ENCODE measurements at regions not wholly inside any gene's neighbourhood (a gene's known extent, or its start where the extent isn't known, plus 50 kb on each side); places are given as distances from the start of the nearest gene placed in this dataset.

DNA sequence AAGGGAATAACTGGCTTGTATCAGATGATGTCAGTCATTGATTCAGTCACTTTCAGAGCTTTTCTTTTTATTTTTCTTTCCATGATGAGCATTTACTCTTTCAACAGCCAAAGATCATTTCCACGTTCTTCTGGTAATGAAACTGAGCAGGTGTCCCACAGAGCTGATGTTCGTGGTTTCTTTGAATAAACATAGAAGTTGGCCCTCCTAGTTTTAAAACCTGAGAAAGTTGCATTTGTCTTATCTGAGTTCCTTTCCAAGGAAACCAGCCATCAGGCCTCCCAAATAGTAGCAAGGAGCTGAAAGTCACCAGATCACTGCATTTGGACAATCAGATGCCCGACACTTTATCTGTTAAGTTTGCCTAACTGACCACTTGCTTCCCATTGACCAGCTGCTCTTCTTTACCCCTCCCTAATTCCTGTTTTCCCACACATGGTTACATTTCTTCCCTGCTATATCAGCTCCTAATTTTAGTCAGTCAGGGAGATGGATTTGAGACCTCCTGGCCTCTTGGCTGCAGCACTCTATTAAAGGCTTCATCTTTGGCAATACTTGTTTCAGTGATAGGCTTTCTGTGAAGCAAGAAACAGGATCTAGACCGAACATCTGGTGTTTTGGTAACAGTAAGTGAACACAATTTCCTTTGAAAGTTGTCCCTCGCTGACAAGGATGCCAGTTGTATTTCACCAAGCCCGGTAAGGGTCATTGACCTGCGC is 420.8 kb downstream of the CHSY3 start (continued):
- TF ChIP-seq, protein P1, sequence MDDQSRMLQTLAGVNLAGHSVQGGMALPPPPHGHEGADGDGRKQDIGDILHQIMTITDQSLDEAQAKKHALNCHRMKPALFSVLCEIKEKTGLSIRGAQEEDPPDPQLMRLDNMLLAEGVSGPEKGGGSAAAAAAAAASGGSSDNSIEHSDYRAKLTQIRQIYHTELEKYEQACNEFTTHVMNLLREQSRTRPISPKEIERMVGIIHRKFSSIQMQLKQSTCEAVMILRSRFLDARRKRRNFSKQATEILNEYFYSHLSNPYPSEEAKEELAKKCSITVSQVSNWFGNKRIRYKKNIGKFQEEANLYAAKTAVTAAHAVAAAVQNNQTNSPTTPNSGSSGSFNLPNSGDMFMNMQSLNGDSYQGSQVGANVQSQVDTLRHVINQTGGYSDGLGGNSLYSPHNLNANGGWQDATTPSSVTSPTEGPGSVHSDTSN (IDR thresholded peaks at IDR 0.05; ENCODE audit: insufficient replicate concordance, low read depth, low read length): no peak
- TF ChIP-seq RUNX3 (IDR thresholded peaks at IDR 0.05; ENCODE audit: low read length): peak; percentile 20; the same call in 1 of the 2 replicates
- 0 out of 2 replicates have a peak, but pooled peaks have one; percentile 11 for TF ChIP-seq ATF7 (IDR thresholded peaks at IDR 0.05; ENCODE audit: low read depth)
- TF ChIP-seq, protein P2, sequence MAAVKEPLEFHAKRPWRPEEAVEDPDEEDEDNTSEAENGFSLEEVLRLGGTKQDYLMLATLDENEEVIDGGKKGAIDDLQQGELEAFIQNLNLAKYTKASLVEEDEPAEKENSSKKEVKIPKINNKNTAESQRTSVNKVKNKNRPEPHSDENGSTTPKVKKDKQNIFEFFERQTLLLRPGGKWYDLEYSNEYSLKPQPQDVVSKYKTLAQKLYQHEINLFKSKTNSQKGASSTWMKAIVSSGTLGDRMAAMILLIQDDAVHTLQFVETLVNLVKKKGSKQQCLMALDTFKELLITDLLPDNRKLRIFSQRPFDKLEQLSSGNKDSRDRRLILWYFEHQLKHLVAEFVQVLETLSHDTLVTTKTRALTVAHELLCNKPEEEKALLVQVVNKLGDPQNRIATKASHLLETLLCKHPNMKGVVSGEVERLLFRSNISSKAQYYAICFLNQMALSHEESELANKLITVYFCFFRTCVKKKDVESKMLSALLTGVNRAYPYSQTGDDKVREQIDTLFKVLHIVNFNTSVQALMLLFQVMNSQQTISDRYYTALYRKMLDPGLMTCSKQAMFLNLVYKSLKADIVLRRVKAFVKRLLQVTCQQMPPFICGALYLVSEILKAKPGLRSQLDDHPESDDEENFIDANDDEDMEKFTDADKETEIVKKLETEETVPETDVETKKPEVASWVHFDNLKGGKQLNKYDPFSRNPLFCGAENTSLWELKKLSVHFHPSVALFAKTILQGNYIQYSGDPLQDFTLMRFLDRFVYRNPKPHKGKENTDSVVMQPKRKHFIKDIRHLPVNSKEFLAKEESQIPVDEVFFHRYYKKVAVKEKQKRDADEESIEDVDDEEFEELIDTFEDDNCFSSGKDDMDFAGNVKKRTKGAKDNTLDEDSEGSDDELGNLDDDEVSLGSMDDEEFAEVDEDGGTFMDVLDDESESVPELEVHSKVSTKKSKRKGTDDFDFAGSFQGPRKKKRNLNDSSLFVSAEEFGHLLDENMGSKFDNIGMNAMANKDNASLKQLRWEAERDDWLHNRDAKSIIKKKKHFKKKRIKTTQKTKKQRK (IDR thresholded peaks at IDR 0.05; ENCODE audit: low read depth, low read length): peak; percentile 51; the same call in 1 of the 2 replicates
- TF ChIP-seq ZNF24 (IDR thresholded peaks at IDR 0.05): 0 out of 2 replicates have a peak, but pooled peaks have one; percentile 3

DNA sequence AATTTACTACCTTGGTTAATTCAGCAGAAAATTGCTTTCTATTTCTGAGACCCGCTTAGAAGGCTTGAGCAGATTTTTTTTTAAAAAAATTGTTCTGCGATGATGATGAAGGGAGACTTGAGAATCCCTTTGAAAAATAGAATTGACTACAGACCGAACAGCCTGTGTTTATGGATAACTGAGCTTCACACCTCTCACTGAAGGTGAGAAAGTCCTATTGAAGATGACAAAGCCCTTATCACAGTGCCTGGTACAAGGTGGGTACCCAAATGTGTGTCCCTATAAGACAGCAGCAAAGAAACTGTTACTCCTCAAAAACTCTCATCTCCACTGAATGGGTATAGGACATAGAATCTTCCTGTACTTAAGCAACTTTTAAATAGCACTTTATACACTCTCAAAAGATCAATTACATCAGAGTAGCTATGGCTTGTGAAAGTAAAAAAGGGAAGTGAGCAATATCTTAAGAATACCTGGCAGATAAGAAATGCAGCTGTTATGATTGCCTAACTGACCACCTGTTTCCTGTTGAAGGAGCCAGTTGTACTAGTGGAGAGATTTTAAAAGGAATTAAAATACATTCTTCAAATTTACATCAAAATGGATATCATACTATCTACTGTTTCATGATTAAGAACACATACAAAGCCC is 419.7 kb downstream of the CHSY3 start:
- Histone ChIP-seq H3K36me3 (ENCODE audit: control insufficient read depth in 2 of 2, insufficient read depth in 2 of 2, low read length in 1 of 2) (no peaks in the 10 kb centered on the region), H3K4me1 (ENCODE audit: control insufficient read depth, insufficient read depth, low read length) (peaks cover 14% of the 10 kb centered on the region), H4K20me1 (ENCODE audit: control insufficient read depth, insufficient read depth) (no peaks in the 10 kb centered on the region), H3K27me3 (replicated peaks in 1 of 2; ENCODE audit: control insufficient read depth in 2 of 2, insufficient read depth in 2 of 2, low read length in 1 of 2) (no peaks in the 10 kb centered on the region), H3K4me3 (no peak overlapping the region), H3K9me3 (replicated peaks; ENCODE audit: control insufficient read depth, insufficient read depth, low read length) (peaks cover 14% of the 10 kb centered on the region), H3K4me2 (ENCODE audit: control insufficient read depth, insufficient read depth) (peak overlapping the region; percentile 82), H3K27ac (ENCODE audit: control insufficient read depth, insufficient read depth) (peak overlapping the region; percentile 70), H3K9ac (ENCODE audit: control insufficient read depth, insufficient read depth, low read length) (no peak overlapping the region), H3K79me2 (ENCODE audit: control insufficient read depth, insufficient read depth, low read length) (no peaks in the 10 kb centered on the region), H2AFZ (ENCODE audit: control insufficient read depth, low read depth, low read length) (peak overlapping the region; percentile 6; the same call in 1 of the 2 replicates)
- ChIA-PET POLR2A (interaction anchor here (0.6 kb wide), 1 partner anchor 12 kb away, joined by 6 read pairs; no protein-coding TSS in a partner anchor), CTCF (interaction anchor here (0.5 kb wide), 1 partner anchor 1094 kb away, joined by 3 read pairs; no protein-coding TSS in a partner anchor), RAD21 (ENCODE audit: unreplicated experiment) (no interaction called here), SMC1A (ENCODE audit: uncharacterized antibody, unreplicated experiment) (interaction anchor here (0.6 to 1.3 kb wide), 3 partner anchors 9 to 68 kb away, joined by 3 to 5 read pairs (median 3); no protein-coding TSS in a partner anchor)
- BruUV-seq (replicated peaks): no TSS peak
- in situ Hi-C loops (cut with MboI) (no loop called here), intact Hi-C loops (cut with micrococcal nuclease; ENCODE audit: unreplicated experiment) (loop anchor here (5.0 kb wide), 1 partner anchor 1058 kb away; no protein-coding TSS in a partner anchor)
- WGBS (ENCODE audit: insufficient coverage, insufficient replicate concordance, low lambda C conversion rate, missing lambda C conversion rate): 77% methylated on average over 3 of the region's 3 CpGs
- peak; percentile 72 for DNase-seq (ENCODE audit: low read depth, low spot score)
- peak; percentile 100 for FAIRE-seq
- ATAC-seq: peak; percentile 98
- TF ChIP-seq MTA2 (IDR thresholded peaks at IDR 0.05; ENCODE audit: low read depth) (peak; percentile 96), RFX5 (IDR thresholded peaks at IDR 0.05; ENCODE audit: low read depth, low read length) (no peak), BRCA1 (IDR thresholded peaks at IDR 0.05; ENCODE audit: low read depth, low read length) (no peak), HDAC2 (IDR thresholded peaks at IDR 0.05) (no peak), SMAD1 (IDR thresholded peaks at IDR 0.05; ENCODE audit: low read depth, partially characterized antibody) (no peak), EGR1 (IDR thresholded peaks at IDR 0.05; ENCODE audit: borderline replicate concordance in 1 of 2, low read depth in 2 of 2, low read length in 2 of 2) (no peak)
- TF ChIP-seq, protein P2 (IDR thresholded peaks at IDR 0.05; ENCODE audit: low read depth, low read length): no peak
